NCI-H82 treated with DMSO at 0.1 percent for 48 hours (cell line): ENCODE measurements at regions not wholly inside any gene's neighbourhood (a gene's known extent, or its start where the extent isn't known, plus 50 kb on each side); places are given as distances from the start of the nearest gene placed in this dataset.

ENCODE experiments used
- DNase-seq: peaks from one replicate; lab custom pipeline; 2025; ENCODE audit not compliant: unreplicated experiment; lab: John Stamatoyannopoulos, UW

- no peak for DNase-seq
These were observed 125.8 kb downstream of the RAB11FIP2 start for GRCh38 chr10:117920956-117921355.

GRCh38 chr10:117921421-117921820 lies 125.3 kb downstream of the RAB11FIP2 start:
- no peak for DNase-seq

- DNase-seq = no peak
These were observed 121.9 kb downstream of the RAB11FIP2 start for GRCh38 chr10:117924820-117925219.

- no peak for DNase-seq
These were observed 121.4 kb downstream of the RAB11FIP2 start for GRCh38 chr10:117925369-117925768.

GRCh38 chr10:117926491-117926890 lies 120.2 kb downstream of the RAB11FIP2 start:
- DNase-seq = no peak

GRCh38 chr10:117927332-117927731 lies 119.4 kb downstream of the RAB11FIP2 start:
- no peak for DNase-seq

GRCh38 chr10:117927871-117928270 lies 118.9 kb downstream of the RAB11FIP2 start:
- DNase-seq = no peak

- DNase-seq = peak; percentile 49
These were observed 118.5 kb downstream of the RAB11FIP2 start for GRCh38 chr10:117928281-117928680.

- DNase-seq = peak; percentile 39
These were observed 118.0 kb downstream of the RAB11FIP2 start for GRCh38 chr10:117928741-117929140.

- no peak for DNase-seq
These were observed 117.2 kb downstream of the RAB11FIP2 start for GRCh38 chr10:117929327-117930067.

- no peak for DNase-seq
These were observed 115.7 kb downstream of the RAB11FIP2 start for GRCh38 chr10:117931078-117931477.

GRCh38 chr10:117933036-117933435 lies 113.7 kb downstream of the RAB11FIP2 start:
- no peak for DNase-seq

GRCh38 chr10:117934477-117934876 lies 112.3 kb downstream of the RAB11FIP2 start:
- DNase-seq = no peak

- DNase-seq = no peak
These were observed 110.6 kb downstream of the RAB11FIP2 start for GRCh38 chr10:117936141-117936540.

GRCh38 chr10:117936566-117936965 lies 110.2 kb downstream of the RAB11FIP2 start:
- no peak for DNase-seq

- no peak for DNase-seq
These were observed 109.8 kb downstream of the RAB11FIP2 start for GRCh38 chr10:117936976-117937375.

GRCh38 chr10:117938104-117938503 lies 108.6 kb downstream of the RAB11FIP2 start:
- no peak for DNase-seq

- no peak for DNase-seq
These were observed 104.5 kb downstream of the RAB11FIP2 start for GRCh38 chr10:117942226-117942625.

GRCh38 chr10:117944676-117945447 lies 101.9 kb downstream of the RAB11FIP2 start:
- no peak for DNase-seq

- no peak for DNase-seq
These were observed 101.1 kb downstream of the RAB11FIP2 start for GRCh38 chr10:117945651-117946050.

- no peak for DNase-seq
These were observed 100.1 kb downstream of the RAB11FIP2 start for GRCh38 chr10:117946525-117947070.

- DNase-seq = no peak
These were observed 98.2 kb downstream of the RAB11FIP2 start for GRCh38 chr10:117948493-117948892.
